Smooth muscle cell (in vitro differentiated cells): ENCODE measurements at regions not wholly inside any gene's neighbourhood (a gene's known extent, or its start where the extent isn't known, plus 50 kb on each side); places are given as distances from the start of the nearest gene placed in this dataset.

Source experiments
- DNase-seq: peaks from one replicate; lab custom pipeline; 2025; ENCODE audit not compliant: unreplicated experiment; lab: John Stamatoyannopoulos, UW
- H2AFZ ChIP-seq: fragments of 200-600 bp; sonication (generic); 2 replicates; pipeline ENCODE4 v1.6.0; 2016; ENCODE audit warnings: antibody characterized with exemption, low read depth, mild to moderate bottlenecking
- H3F3A ChIP-seq: fragments of 200-600 bp; sonication (generic); 2 replicates; pipeline ENCODE4 v1.6.0; 2017; ENCODE audit warnings: antibody characterized with exemption, low read depth
- H3K27ac ChIP-seq: fragments of 200-600 bp; sonication (generic); 2 replicates; pipeline ENCODE4 v1.5.1; 2016; ENCODE audit warnings: low read depth, mild to moderate bottlenecking
- H3K27me3 ChIP-seq: fragments of 200-600 bp; sonication (generic); 2 replicates; pipeline ENCODE4 v1.6.1; 2016; ENCODE audit warnings: low read depth, mild to moderate bottlenecking
- H3K36me3 ChIP-seq: fragments of 200-600 bp; sonication (generic); 2 replicates; pipeline ENCODE4 v1.5.1; 2016; ENCODE audit warnings: low read depth
- H3K4me1 ChIP-seq: fragments of 200-600 bp; sonication (generic); 2 replicates; pipeline ENCODE4 v1.5.1; 2016; ENCODE audit warnings: low read depth
- H3K4me2 ChIP-seq: fragments of 200-600 bp; sonication (generic); 2 replicates; pipeline ENCODE4 v1.6.0; 2016; ENCODE audit warnings: mild to moderate bottlenecking
- H3K4me3 ChIP-seq: fragments of 200-600 bp; sonication (generic); 2 replicates; pipeline ENCODE4 v1.5.1; 2016; ENCODE audit warnings: mild to moderate bottlenecking
- H3K79me2 ChIP-seq: fragments of 200-600 bp; sonication (generic); 2 replicates; pipeline ENCODE4 v1.6.0; 2016; ENCODE audit warnings: low read depth, mild to moderate bottlenecking
- H3K9ac ChIP-seq: fragments of 200-600 bp; sonication (generic); 2 replicates; pipeline ENCODE4 v1.6.0; 2016; ENCODE audit warnings: low read depth
- H3K9me3 ChIP-seq: fragments of 200-600 bp; sonication (generic); replicated peaks from 2 replicates; pipeline ENCODE4 v1.5.1; 2016; ENCODE audit warnings: low read depth
- H4K20me1 ChIP-seq: fragments of 200-600 bp; sonication (generic); 2 replicates; pipeline ENCODE4 v1.6.0; 2016; ENCODE audit warnings: low read depth
- CTCF ChIP-seq: fragments of 200-600 bp; sonication (generic); IDR thresholded peaks from 2 replicates; pipeline ENCODE4 v1.5.1; 2017; ENCODE audit warnings: borderline replicate concordance, mild to moderate bottlenecking, antibody characterized with exemption; ENCODE audit not compliant: insufficient read depth, poor library complexity, severe bottlenecking
- WGBS: methylation state at CpG from one replicate; pipeline ENCODE4 v1.1.7; 2016; ENCODE audit warnings: low lambda C conversion rate; 5-methylcytosine and 5-hydroxymethylcytosine counted together

DNA sequence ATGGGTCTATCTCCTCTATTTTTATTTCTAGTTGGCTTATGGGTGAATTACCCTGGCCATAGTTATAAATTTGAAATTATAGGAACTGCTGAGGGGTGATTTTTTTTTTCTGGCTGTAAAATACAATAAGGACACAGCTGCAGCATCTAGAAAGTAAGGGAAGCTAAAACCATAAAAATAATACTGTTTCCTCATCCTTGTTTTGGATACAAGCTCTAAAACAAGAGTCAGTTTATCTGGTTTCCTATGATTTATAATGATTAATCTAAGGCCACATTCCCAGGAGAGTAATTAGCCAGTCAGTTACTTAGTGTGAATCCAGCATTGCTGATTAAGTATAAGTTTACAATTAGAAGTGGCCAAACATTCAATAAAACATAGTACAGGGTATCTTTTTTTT, 219.1 kb upstream of the NBEA start:
- Histone ChIP-seq H3K9me3 (peaks cover 7% of the 10 kb centered on the region), H2AFZ (no peak overlapping the region), H3K4me1 (peaks cover 13% of the 10 kb centered on the region), H3K27ac (no peak overlapping the region), H4K20me1 (no peaks in the 10 kb centered on the region), H3F3A (no peaks in the 10 kb centered on the region), H3K9ac (no peak overlapping the region), H3K36me3 (no peaks in the 10 kb centered on the region), H3K4me2 (no peak overlapping the region), H3K4me3 (no peak overlapping the region), H3K79me2 (no peaks in the 10 kb centered on the region), H3K27me3 (no peaks in the 10 kb centered on the region)
- TF ChIP-seq CTCF: no peak
- DNase-seq: no peak

GRCh38 chr13:34730961-34731360, 211.1 kb upstream of the NBEA start:
- no peak for TF ChIP-seq CTCF
- Histone ChIP-seq H3F3A (no peaks in the 10 kb centered on the region), H3K9ac (no peak overlapping the region), H3K79me2 (no peaks in the 10 kb centered on the region), H3K36me3 (no peaks in the 10 kb centered on the region), H2AFZ (no peak overlapping the region), H3K27ac (no peak overlapping the region), H3K4me1 (no peaks in the 10 kb centered on the region), H3K4me2 (no peak overlapping the region), H3K27me3 (no peaks in the 10 kb centered on the region), H4K20me1 (no peaks in the 10 kb centered on the region), H3K9me3 (no peaks in the 10 kb centered on the region), H3K4me3 (no peak overlapping the region)
- DNase-seq: no peak
- WGBS: 68% methylated on average over 2 of the region's 2 CpGs

- H3K36me3 ChIP-seq: no peaks in the 10 kb centered on the region
Measured at GRCh38 chr13:34731486-34731885, 210.6 kb upstream of the NBEA start.

More at GRCh38 chr13:34731486-34731885, 210.6 kb upstream of the NBEA start:
- TF ChIP-seq CTCF: no peak
- Histone ChIP-seq H3K4me3 (no peak overlapping the region), H3F3A (no peaks in the 10 kb centered on the region), H4K20me1 (no peaks in the 10 kb centered on the region), H3K27ac (no peak overlapping the region), H3K9me3 (no peaks in the 10 kb centered on the region), H3K4me2 (no peak overlapping the region), H3K9ac (no peak overlapping the region), H3K27me3 (no peaks in the 10 kb centered on the region), H3K79me2 (no peaks in the 10 kb centered on the region), H2AFZ (no peak overlapping the region), H3K4me1 (no peaks in the 10 kb centered on the region)
- WGBS: 43% methylated on average over 4 of the region's 4 CpGs
- DNase-seq: no peak
